Ishikawa (cell line): ENCODE measurements at regions not wholly inside any gene's neighbourhood (a gene's known extent, or its start where the extent isn't known, plus 50 kb on each side); places are given as distances from the start of the nearest gene placed in this dataset.

ENCODE experiments used
- CEBPB ChIP-seq: IDR thresholded peaks from 2 replicates; pipeline ENCODE4 v1.6.1; 2012
- CREB1 ChIP-seq: IDR thresholded peaks from 2 replicates; pipeline ENCODE4 v1.6.1; 2012; ENCODE audit warnings: low read depth
- EGR1 ChIP-seq: IDR thresholded peaks from 2 replicates; pipeline ENCODE4 v1.6.1; 2012
- EP300 ChIP-seq: IDR thresholded peaks from 2 replicates; pipeline ENCODE4 v1.6.1; 2012; ENCODE audit warnings: borderline replicate concordance
- FOXM1 ChIP-seq: IDR thresholded peaks from 2 replicates; pipeline ENCODE4 v1.6.1; 2012; ENCODE audit warnings: low read depth, borderline replicate concordance
- MAX ChIP-seq: IDR thresholded peaks from 2 replicates; pipeline ENCODE4 v1.6.1; 2012
- NFIC ChIP-seq: IDR thresholded peaks from 2 replicates; pipeline ENCODE4 v1.6.1; 2012
- RAD21 ChIP-seq: IDR thresholded peaks from 2 replicates; pipeline ENCODE4 v1.6.1; 2012; ENCODE audit warnings: low read depth
- REST ChIP-seq: IDR thresholded peaks from 2 replicates; pipeline ENCODE4 v1.6.1; 2012; ENCODE audit warnings: low read depth, mild to moderate bottlenecking
- TAF1 ChIP-seq: IDR thresholded peaks from 2 replicates; pipeline ENCODE4 v1.6.1; 2012; ENCODE audit warnings: low read depth, mild to moderate bottlenecking
- TCF12 ChIP-seq: IDR thresholded peaks from 2 replicates; pipeline ENCODE4 v1.6.1; 2012; ENCODE audit warnings: low read depth
- TEAD4 ChIP-seq: IDR thresholded peaks from 2 replicates; pipeline ENCODE4 v1.6.1; 2012
- USF1 ChIP-seq: IDR thresholded peaks from 2 replicates; pipeline ENCODE4 v1.6.1; 2012
- YY1 ChIP-seq: IDR thresholded peaks from 2 replicates; pipeline ENCODE4 v1.6.1; 2012; ENCODE audit warnings: low read depth
- ZBTB7A ChIP-seq: IDR thresholded peaks from 2 replicates; pipeline ENCODE4 v1.6.1; 2012; ENCODE audit warnings: low read depth

GRCh38 chr2:128815248-128815647, 496.6 kb upstream of the HS6ST1 start:
- TF ChIP-seq MAX (no peak), FOXM1 (no peak), REST (no peak), RAD21 (no peak), TAF1 (no peak), USF1 (no peak), TEAD4 (no peak), EGR1 (no peak), YY1 (no peak)

GRCh38 chr2:128817171-128817570, 498.5 kb upstream of the HS6ST1 start:
- TF ChIP-seq EP300 (no peak), TEAD4 (no peak), ZBTB7A (no peak), CREB1 (no peak), REST (no peak), NFIC (no peak), TAF1 (no peak), MAX (no peak), USF1 (no peak), YY1 (no peak), FOXM1 (no peak), CEBPB (no peak), EGR1 (no peak), TCF12 (no peak)

- no peak for TF ChIP-seq YY1
These were observed 499.1 kb upstream of the HS6ST1 start for GRCh38 chr2:128817813-128818212.

GRCh38 chr2:128818248-128818647, 499.6 kb upstream of the HS6ST1 start:
- no peak for TF ChIP-seq TEAD4

- TF ChIP-seq REST, result no peak
- no peak for TF ChIP-seq ZBTB7A
- no peak for TF ChIP-seq CEBPB
- TF ChIP-seq FOXM1, result no peak
- no peak for TF ChIP-seq TAF1
- no peak for TF ChIP-seq TEAD4
- TF ChIP-seq TCF12, result no peak
- no peak for TF ChIP-seq MAX
- TF ChIP-seq USF1, result no peak
- no peak for TF ChIP-seq NFIC
- no peak for TF ChIP-seq EGR1
- TF ChIP-seq YY1, result no peak
- no peak for TF ChIP-seq RAD21
These were observed 500.2 kb upstream of the HS6ST1 start for GRCh38 chr2:128818704-128819491.
